ENCODE measurements at regions not wholly inside any gene's neighbourhood (a gene's known extent, or its start where the extent isn't known, plus 50 kb on each side); places are given as distances from the start of the nearest gene placed in this dataset.

DNA sequence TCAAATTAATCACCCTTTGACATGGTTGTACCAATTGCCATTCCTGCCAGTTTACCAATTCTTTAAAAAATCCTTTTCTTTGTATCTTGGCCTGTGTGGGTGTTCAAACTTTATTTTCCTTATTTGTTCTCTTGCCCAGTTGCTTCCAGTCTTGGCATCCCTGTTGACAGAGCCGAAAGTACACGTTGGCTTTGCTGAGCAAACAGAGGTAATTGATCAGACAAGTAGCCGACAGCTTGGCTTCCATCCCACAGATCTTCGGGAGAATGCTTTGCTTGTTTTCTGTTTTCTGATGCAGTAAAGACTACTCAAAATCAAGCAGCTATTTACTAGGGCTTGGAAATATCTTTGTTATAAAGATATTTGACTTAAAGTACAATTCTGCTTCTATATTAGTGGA is 506.8 kb upstream of the SALL1 start:
- no peak for DNase-seq (ENCODE audit: low spot score)
- no peaks in the 10 kb centered on the region for H3K27me3 Mint-ChIP-seq (ENCODE audit: low read depth)
- no peak overlapping the region for H3K27ac Mint-ChIP-seq
- H3K9me3 Mint-ChIP-seq: peaks cover 29% of the 10 kb centered on the region
- intact Hi-C loops (cut with micrococcal nuclease): no loop called here
- no peaks in the 10 kb centered on the region for H3K4me1 Mint-ChIP-seq (ENCODE audit: low read depth)
- H3K36me3 Mint-ChIP-seq (ENCODE audit: low read depth): no peaks in the 10 kb centered on the region
- H3K4me3 Mint-ChIP-seq (ENCODE audit: low read depth): no peak overlapping the region

DNA sequence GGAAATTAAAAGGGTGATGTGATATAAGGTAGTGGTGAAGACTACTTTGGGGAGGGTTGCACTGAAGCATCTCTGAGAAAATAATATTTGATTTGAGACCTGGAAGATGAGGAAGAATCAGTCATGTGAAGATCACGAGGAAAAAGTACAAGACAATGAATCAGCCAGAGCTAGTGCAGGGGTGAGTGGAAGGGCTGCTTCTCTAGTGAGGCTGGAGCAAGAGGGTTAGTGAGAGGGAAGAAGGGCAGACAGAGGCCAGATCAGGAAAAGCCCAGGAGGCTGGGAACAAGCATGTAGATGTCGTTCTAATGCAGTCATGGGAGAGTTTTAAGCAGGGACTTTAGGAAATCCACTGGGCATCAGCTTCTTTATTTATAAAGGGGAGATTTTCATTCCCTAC is 504.2 kb upstream of the SALL1 start:
- no peak for DNase-seq (ENCODE audit: low spot score)
- intact Hi-C loops (cut with micrococcal nuclease): no loop called here
- Mint-ChIP-seq H3K27ac (no peak overlapping the region), H3K27me3 (ENCODE audit: low read depth) (no peaks in the 10 kb centered on the region), H3K9me3 (peaks cover 25% of the 10 kb centered on the region), H3K36me3 (ENCODE audit: low read depth) (no peaks in the 10 kb centered on the region), H3K4me3 (ENCODE audit: low read depth) (no peak overlapping the region), H3K4me1 (ENCODE audit: low read depth) (no peaks in the 10 kb centered on the region)

DNA sequence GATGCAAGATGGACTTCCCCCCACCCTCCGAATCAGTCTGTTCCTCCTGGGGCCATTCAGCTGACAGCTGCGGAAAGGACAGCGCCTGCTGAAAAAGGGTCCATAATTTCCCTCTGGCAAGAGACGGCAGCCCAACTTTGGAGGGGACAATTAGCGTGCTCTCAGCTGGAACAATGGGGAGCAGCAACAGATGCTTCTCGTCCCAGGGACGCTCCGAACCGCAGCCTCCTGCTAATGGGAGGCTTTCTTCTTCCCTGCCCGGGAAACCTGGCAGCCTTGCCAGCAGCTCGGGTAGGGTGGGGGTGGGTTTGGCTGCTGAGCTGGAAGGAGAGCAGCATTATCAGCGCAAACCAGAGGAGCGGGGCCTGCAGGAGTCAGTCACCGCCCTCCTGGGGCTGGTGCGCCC is 500.0 kb upstream of the SALL1 start:
- DNase-seq (ENCODE audit: low spot score): no peak
- Mint-ChIP-seq H3K27ac (no peak overlapping the region), H3K27me3 (ENCODE audit: low read depth) (no peaks in the 10 kb centered on the region), H3K9me3 (peaks cover 19% of the 10 kb centered on the region), H3K36me3 (ENCODE audit: low read depth) (no peaks in the 10 kb centered on the region), H3K4me3 (ENCODE audit: low read depth) (no peak overlapping the region), H3K4me1 (ENCODE audit: low read depth) (no peaks in the 10 kb centered on the region)
- intact Hi-C loops (cut with micrococcal nuclease): no loop called here

DNA sequence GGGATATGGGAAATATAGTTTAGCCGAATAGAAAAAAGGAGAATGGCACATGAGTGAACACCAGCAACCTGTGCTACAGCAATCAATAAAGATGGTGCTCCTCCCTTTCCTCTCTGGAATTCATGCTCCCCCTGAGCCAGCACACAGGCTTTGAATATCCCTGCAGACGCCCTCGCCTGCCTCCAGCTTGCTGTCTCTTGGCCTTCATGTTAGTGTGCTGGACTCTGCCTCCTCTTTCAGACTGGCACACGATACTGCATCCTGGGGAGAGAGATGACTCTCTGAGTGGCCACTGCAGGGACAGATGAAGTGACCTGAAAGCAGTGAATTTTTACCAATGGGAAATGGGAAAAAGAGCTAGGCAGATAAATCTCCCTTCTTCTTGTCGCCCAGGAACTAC is 498.6 kb upstream of the SALL1 start:
- no peak for DNase-seq (ENCODE audit: low spot score)
- Mint-ChIP-seq H3K4me1 (ENCODE audit: low read depth) (no peaks in the 10 kb centered on the region), H3K36me3 (ENCODE audit: low read depth) (no peaks in the 10 kb centered on the region), H3K4me3 (ENCODE audit: low read depth) (no peak overlapping the region), H3K27me3 (ENCODE audit: low read depth) (no peaks in the 10 kb centered on the region), H3K27ac (no peak overlapping the region), H3K9me3 (peaks cover 14% of the 10 kb centered on the region)
- intact Hi-C loops (cut with micrococcal nuclease): no loop called here

DNA sequence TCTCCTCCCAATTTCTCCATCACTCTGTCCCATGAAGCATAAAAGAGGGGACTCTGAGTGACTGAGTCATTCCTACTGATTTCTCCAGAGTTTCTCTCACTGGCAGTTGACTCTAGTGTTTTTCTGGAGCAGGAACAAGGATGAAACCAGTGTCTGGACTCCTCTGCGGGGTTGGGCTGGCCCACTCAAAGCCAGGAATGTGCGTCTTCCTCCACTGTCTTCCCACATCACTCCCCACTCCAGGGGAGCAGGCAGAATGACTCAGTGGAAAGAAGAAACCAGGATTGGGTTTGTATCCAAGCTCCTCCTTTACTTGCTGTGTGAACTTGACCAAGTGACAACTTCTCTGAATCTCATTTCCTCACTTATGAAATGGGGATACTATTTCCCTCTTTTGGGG is 497.5 kb upstream of the SALL1 start:
- no peak overlapping the region for H3K27ac Mint-ChIP-seq
- DNase-seq (ENCODE audit: low spot score): no peak
- intact Hi-C loops (cut with micrococcal nuclease): no loop called here
- H3K4me3 Mint-ChIP-seq (ENCODE audit: low read depth): no peak overlapping the region
- H3K36me3 Mint-ChIP-seq (ENCODE audit: low read depth): no peaks in the 10 kb centered on the region
- H3K9me3 Mint-ChIP-seq: peaks cover 15% of the 10 kb centered on the region
- no peaks in the 10 kb centered on the region for H3K27me3 Mint-ChIP-seq (ENCODE audit: low read depth)
- no peaks in the 10 kb centered on the region for H3K4me1 Mint-ChIP-seq (ENCODE audit: low read depth)

DNA sequence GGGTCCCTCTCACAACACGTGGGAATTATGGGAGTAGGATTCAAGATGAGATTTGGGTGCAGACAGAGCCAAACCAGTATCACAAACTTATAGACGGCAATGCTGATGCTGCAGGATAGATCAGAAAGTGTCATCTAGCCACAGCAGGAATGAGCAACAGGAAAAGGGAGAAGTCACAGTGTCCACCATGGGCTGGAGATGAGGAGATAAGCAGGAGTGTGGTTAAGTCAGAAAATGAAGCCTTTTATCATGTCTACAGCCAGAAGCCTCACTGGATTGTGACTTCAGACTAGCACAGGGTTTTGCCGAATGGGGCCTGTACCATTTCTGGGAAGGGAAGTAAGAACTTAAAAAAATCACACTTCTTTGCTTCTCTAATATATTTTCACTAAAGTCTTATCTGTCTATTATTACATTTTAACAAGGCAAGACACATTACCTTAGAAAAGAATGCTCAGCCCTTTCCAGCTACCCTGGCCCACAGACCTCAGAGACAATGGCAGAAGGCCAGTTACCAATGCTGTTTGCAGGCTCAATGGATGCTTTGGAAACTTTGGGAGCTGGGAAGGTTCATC is 490.2 kb upstream of the SALL1 start:
- no peak overlapping the region for H3K27ac Mint-ChIP-seq
- no peaks in the 10 kb centered on the region for H3K27me3 Mint-ChIP-seq (ENCODE audit: low read depth)
- intact Hi-C loops (cut with micrococcal nuclease): no loop called here
- H3K9me3 Mint-ChIP-seq: peaks cover 34% of the 10 kb centered on the region
- no peak overlapping the region for H3K4me3 Mint-ChIP-seq (ENCODE audit: low read depth)
- no peaks in the 10 kb centered on the region for H3K36me3 Mint-ChIP-seq (ENCODE audit: low read depth)
- H3K4me1 Mint-ChIP-seq (ENCODE audit: low read depth): no peaks in the 10 kb centered on the region
- no peak for DNase-seq (ENCODE audit: low spot score)

DNA sequence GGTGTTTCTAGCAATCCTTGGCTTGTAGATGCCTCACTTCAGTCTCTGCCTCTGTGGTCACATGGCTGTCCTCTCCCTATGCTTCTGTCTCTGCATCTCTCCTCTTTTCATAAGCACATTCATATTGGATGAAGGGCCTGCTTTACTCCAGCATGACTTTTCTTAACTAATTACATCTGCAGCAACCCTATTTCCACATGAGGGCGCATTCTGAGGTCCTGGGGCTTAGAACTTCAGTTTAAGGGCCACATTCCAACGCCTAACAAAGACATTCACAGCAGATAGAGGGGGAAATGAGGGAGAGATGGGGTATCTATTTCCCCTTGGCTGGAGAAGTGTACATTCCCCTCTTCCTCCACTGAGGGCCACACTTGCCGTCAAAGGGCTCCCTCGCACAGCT is 489.1 kb upstream of the SALL1 start:
- Mint-ChIP-seq H3K9me3 (peaks cover 36% of the 10 kb centered on the region), H3K36me3 (ENCODE audit: low read depth) (no peaks in the 10 kb centered on the region), H3K4me3 (ENCODE audit: low read depth) (no peak overlapping the region), H3K27me3 (ENCODE audit: low read depth) (no peaks in the 10 kb centered on the region), H3K4me1 (ENCODE audit: low read depth) (no peaks in the 10 kb centered on the region), H3K27ac (no peak overlapping the region)
- intact Hi-C loops (cut with micrococcal nuclease): no loop called here
- no peak for DNase-seq (ENCODE audit: low spot score)

DNA sequence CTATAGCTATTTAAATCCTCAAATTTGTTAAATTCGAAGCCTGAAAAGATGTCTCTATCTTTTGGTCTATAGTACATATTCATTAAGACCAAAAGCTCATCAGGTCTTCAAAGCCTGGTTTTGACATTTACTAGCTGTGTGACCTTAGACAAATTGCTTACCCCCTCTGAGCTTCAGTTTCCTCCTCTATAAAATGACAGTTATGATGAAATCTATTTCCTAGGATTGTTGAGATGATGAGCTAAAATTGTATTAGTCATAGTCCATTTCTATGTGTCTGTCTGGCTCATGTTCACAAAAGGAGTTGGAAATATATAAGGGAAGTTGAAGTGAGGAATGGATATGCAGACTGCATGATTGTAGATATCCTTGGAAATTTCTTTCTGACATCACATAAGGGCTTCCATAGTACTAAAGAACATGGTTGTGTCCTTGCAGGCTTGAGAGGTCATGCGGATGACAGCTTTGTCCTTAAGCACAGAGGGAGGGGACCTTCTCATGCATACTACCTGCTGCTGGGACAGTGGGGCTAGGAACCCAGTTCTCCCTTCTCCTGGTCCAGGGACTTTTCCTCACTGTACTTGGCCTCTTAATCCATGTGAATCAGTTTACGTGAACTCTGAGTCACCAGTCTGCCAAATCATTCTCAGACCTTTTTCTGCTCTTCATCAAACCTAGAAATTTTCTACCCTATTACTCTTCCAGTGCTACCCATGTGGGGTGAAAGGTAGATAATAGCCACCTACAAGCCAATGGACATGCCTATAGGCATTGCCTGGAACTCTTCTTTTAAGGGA is 487.5 kb upstream of the SALL1 start:
- H3K27me3 Mint-ChIP-seq (ENCODE audit: low read depth): no peaks in the 10 kb centered on the region
- H3K4me3 Mint-ChIP-seq (ENCODE audit: low read depth): no peak overlapping the region
- H3K36me3 Mint-ChIP-seq (ENCODE audit: low read depth): no peaks in the 10 kb centered on the region
- no peaks in the 10 kb centered on the region for H3K4me1 Mint-ChIP-seq (ENCODE audit: low read depth)
- peaks cover 34% of the 10 kb centered on the region for H3K9me3 Mint-ChIP-seq
- DNase-seq (ENCODE audit: low spot score): no peak
- intact Hi-C loops (cut with micrococcal nuclease): no loop called here
- H3K27ac Mint-ChIP-seq: no peak overlapping the region

DNA sequence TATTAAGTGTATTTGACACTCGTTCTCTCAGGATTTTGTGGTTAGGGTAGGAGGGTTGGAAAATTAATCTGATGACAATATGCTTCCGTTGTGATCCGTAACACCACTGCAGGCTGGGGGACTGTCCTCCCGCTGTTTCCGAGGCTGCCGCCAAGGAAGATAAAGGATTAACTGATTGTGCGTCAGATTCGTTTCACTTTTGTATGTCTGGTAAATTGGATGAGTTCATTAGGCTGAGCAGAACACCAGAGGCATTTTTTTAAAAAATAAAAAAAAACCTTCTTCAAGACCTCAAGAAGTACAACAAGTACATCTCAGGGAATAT is 486.7 kb upstream of the SALL1 start:
- H3K4me1 Mint-ChIP-seq (ENCODE audit: low read depth): no peaks in the 10 kb centered on the region
- no peaks in the 10 kb centered on the region for H3K36me3 Mint-ChIP-seq (ENCODE audit: low read depth)
- H3K9me3 Mint-ChIP-seq: peaks cover 34% of the 10 kb centered on the region
- H3K27me3 Mint-ChIP-seq (ENCODE audit: low read depth): no peaks in the 10 kb centered on the region
- intact Hi-C loops (cut with micrococcal nuclease): no loop called here
- no peak overlapping the region for H3K4me3 Mint-ChIP-seq (ENCODE audit: low read depth)
- H3K27ac Mint-ChIP-seq: no peak overlapping the region
- DNase-seq (ENCODE audit: low spot score): no peak

DNA sequence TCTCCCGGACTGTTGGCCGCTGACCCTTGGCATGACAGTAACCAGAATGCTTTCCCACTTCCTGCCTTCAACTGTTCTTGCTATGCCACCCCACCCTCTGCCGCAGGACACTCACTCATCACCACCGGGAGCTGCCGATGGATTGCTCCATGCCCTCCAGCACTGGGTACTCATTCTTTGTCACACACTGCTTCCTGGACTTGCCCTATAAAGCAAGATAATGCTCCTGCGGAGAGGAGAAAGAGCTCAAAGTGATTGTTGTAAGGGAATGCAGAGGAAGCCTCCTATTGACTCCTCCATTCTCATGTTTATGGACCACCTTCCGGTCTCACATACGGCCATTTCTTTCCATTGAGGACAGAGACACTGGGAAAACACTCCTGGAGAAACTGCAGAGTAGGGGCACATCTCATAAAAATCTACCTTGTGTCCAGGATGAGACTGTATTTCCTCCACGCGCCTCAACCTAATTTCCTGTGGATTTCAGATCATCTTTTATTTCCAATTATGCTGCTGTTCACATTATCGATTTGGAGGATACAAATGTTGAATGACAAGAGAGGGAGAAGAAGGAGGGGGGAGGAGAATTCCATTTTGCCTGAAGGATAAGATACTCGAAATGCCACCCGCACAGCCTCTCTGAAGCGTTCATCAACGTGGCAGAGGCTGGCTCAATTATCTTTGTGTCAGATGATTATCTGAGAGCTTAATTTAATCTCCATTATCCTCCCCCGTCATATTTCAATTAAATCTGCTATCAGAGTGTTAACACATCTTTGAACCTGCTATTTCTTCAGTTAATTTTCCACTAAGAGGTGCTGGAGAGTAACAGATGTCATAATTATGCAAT is 486.1 kb upstream of the SALL1 start:
- no peaks in the 10 kb centered on the region for H3K27me3 Mint-ChIP-seq (ENCODE audit: low read depth)
- DNase-seq (ENCODE audit: low spot score): no peak
- H3K4me1 Mint-ChIP-seq (ENCODE audit: low read depth): no peaks in the 10 kb centered on the region
- H3K4me3 Mint-ChIP-seq (ENCODE audit: low read depth): no peak overlapping the region
- H3K36me3 Mint-ChIP-seq (ENCODE audit: low read depth): no peaks in the 10 kb centered on the region
- H3K9me3 Mint-ChIP-seq: peaks cover 33% of the 10 kb centered on the region
- no peak overlapping the region for H3K27ac Mint-ChIP-seq
- intact Hi-C loops (cut with micrococcal nuclease): no loop called here

DNA sequence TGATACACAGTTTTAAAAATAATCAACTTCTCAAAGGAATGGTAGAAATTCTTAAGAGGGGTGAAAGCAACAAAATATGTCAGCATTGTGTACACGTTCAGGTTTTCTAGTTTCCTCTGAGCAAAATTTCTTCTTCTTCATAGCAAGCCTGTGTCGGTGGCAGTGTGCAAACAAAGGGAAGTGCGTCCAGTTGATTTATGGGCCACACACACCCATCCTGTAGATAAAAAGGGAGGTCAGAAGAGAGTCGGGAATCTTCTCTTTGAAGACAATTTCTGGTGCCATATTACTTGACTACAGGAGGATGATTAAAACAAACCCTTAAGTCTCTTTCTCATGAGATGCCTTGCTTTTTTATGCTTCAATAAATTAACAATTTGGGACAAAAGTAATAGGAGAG is 484.1 kb upstream of the SALL1 start:
- peaks cover 30% of the 10 kb centered on the region for H3K9me3 Mint-ChIP-seq
- no peak overlapping the region for H3K27ac Mint-ChIP-seq
- H3K4me3 Mint-ChIP-seq (ENCODE audit: low read depth): no peak overlapping the region
- no peaks in the 10 kb centered on the region for H3K4me1 Mint-ChIP-seq (ENCODE audit: low read depth)
- intact Hi-C loops (cut with micrococcal nuclease): no loop called here
- no peak for DNase-seq (ENCODE audit: low spot score)
- no peaks in the 10 kb centered on the region for H3K36me3 Mint-ChIP-seq (ENCODE audit: low read depth)
- H3K27me3 Mint-ChIP-seq (ENCODE audit: low read depth): no peaks in the 10 kb centered on the region

DNA sequence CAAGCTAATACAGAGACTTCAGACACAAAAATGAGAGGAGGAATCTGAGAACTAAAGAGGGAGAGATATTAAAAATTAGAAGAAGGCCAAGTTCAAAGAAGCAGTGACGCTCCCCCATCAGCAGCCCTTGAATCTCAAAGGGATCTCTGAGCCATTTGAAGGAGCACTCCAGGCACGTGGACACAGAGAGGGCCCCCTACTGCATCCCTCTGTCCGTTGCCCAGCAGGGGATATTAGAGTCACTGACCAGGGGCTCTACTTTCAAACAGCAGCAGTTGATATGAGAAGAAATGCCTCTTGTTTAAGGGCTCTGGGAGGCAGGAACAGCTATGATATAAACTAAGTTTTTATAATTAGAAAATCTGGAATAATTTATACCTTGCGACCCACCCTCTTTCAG is 479.0 kb upstream of the SALL1 start:
- DNase-seq (ENCODE audit: low spot score): no peak
- H3K27ac Mint-ChIP-seq: no peak overlapping the region
- H3K36me3 Mint-ChIP-seq (ENCODE audit: low read depth): no peaks in the 10 kb centered on the region
- no peaks in the 10 kb centered on the region for H3K4me1 Mint-ChIP-seq (ENCODE audit: low read depth)
- no peak overlapping the region for H3K4me3 Mint-ChIP-seq (ENCODE audit: low read depth)
- peaks cover 39% of the 10 kb centered on the region for H3K9me3 Mint-ChIP-seq
- H3K27me3 Mint-ChIP-seq (ENCODE audit: low read depth): no peaks in the 10 kb centered on the region
- intact Hi-C loops (cut with micrococcal nuclease): no loop called here

DNA sequence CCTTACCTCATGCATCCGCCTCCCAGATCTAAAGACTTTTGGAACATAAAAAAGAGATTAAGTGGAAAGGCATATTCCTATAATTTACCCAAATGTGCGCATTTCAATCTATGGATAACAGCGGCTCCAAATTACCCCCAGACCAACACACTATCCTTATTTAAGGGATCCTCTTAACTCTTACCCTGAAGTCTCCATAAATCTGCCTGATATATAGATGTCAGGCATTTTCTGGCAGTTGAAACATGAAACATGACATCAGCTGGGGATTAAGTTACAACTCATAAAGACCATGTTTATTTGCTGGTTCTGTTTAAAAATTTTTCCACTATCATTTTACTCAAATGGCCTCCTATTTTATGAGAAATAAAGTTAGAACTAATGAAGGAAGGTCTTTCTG is 478.5 kb upstream of the SALL1 start:
- H3K9me3 Mint-ChIP-seq: peaks cover 40% of the 10 kb centered on the region
- no peaks in the 10 kb centered on the region for H3K4me1 Mint-ChIP-seq (ENCODE audit: low read depth)
- no peak overlapping the region for H3K27ac Mint-ChIP-seq
- no peaks in the 10 kb centered on the region for H3K27me3 Mint-ChIP-seq (ENCODE audit: low read depth)
- H3K36me3 Mint-ChIP-seq (ENCODE audit: low read depth): no peaks in the 10 kb centered on the region
- DNase-seq (ENCODE audit: low spot score): no peak
- no peak overlapping the region for H3K4me3 Mint-ChIP-seq (ENCODE audit: low read depth)
- intact Hi-C loops (cut with micrococcal nuclease): no loop called here
